Coronary artery (tissue), 2 donors: ENCODE measurements at regions not wholly inside any gene's neighbourhood (a gene's known extent, or its start where the extent isn't known, plus 50 kb on each side); places are given as distances from the start of the nearest gene placed in this dataset.

ENCODE experiments used
- DNase-seq: peaks from one replicate; pipeline ENCODE4 v3.0.0-alpha.2; 2017; ENCODE audit warnings: low spot score
- H3K27ac ChIP-seq, 2 donors: fragments of 200-600 bp; sonication (generic); one replicate each; pipeline ENCODE4 v1.5.1; 2016 to 2019
- H3K4me3 ChIP-seq: fragments of 200-600 bp; sonication (generic); 2 replicates; pipeline ENCODE4 v1.5.1; 2016; ENCODE audit warnings: mild to moderate bottlenecking, moderate library complexity
- TF ChIP-seq, protein P1 (sequence below): fragments of 200-600 bp; sonication (generic); IDR thresholded peaks from one replicate; pipeline ENCODE4 v1.5.1; 2019; ENCODE audit warnings: antibody characterized with exemption

DNA sequence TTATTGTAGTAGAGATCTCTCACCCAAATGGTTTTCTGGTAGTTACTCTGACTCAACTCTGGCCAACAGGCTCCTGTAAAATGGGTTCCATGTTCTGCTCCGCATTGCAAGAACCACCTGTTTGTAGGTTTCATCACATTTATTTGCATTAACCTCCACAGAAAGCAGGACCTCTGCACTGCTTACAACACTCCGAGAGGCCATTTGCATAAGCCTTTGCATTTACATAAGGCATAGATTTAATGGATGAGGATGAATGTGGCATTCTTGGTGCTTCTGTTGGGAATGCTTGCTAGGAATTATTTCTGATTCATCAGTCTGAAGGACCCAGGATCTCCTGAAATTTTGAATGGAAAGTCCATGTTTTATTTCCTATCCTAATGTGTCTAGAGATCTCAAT lies 320.1 kb downstream of the ZNF621 start:
- no peak overlapping the region for H3K27ac ChIP-seq
- TF ChIP-seq, protein P1, sequence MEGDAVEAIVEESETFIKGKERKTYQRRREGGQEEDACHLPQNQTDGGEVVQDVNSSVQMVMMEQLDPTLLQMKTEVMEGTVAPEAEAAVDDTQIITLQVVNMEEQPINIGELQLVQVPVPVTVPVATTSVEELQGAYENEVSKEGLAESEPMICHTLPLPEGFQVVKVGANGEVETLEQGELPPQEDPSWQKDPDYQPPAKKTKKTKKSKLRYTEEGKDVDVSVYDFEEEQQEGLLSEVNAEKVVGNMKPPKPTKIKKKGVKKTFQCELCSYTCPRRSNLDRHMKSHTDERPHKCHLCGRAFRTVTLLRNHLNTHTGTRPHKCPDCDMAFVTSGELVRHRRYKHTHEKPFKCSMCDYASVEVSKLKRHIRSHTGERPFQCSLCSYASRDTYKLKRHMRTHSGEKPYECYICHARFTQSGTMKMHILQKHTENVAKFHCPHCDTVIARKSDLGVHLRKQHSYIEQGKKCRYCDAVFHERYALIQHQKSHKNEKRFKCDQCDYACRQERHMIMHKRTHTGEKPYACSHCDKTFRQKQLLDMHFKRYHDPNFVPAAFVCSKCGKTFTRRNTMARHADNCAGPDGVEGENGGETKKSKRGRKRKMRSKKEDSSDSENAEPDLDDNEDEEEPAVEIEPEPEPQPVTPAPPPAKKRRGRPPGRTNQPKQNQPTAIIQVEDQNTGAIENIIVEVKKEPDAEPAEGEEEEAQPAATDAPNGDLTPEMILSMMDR, result no peak
- no peak for DNase-seq
- no peak overlapping the region for H3K4me3 ChIP-seq

DNA sequence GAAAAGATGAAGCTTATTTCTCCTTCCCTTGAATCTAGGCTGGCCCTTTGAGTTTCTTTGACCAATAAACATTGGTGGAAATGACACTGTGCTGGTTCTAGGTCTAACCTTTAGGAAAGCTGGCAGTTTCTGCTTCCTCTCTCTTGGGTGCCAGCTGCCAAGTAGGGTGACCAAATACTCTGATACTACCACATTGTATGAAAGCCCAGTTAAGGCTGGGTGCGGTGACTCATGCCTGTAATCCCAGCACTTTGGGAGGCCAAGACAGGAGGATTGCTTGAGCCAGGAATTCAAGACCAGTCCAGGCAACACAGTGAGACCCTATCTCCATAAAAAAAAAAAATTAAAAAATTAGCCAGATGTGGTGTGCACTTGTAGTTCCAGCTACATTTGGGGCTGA lies 320.7 kb downstream of the ZNF621 start:
- TF ChIP-seq, protein P1, result no peak
- Histone ChIP-seq H3K27ac (no peak overlapping the region), H3K4me3 (no peak overlapping the region)
- no peak for DNase-seq

DNA sequence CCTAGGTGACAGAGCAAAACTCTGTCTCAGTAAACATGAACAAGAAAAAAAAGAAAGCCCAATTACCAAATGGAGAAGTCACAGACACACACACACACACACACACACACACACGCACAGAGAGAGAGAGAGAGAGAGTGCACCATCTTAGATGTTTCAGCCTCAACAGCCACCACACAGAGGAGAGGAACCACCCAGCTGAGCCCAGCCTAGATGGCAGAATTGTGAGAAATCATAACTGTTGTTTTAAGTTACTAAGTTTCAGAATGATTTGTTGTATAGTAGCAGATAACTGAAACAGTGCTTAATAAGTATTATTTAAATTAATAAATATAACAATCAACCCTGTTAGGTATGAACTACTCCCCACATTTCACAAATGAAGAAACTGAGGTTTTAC lies 321.2 kb downstream of the ZNF621 start:
- no peak for DNase-seq

DNA sequence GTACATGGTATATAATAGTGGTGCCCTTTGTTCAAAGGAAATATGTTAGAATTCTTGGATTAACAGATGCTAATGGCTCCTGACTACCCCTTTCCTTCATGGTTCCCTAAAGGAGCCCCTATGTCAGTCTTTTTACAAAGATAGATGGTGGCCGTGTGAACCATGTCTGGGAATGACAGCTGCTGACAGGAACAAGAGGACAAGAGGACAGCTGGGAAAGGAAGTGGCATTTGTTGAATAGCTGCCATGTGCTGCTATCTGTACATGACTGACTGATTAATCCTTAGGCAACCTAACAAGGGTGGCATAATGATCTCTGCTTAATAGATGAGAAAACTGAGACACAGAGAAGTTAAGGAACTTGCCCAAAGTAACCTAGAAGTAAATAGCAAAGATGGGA lies 321.7 kb downstream of the ZNF621 start:
- DNase-seq, result no peak
- TF ChIP-seq, protein P1, result no peak
- no peak overlapping the region for H3K27ac ChIP-seq
- no peak overlapping the region for H3K4me3 ChIP-seq

More for the DNA sequence above, 321.2 kb downstream of the ZNF621 start:
- no peak overlapping the region for H3K4me3 ChIP-seq
- TF ChIP-seq, protein P1, result no peak
- H3K27ac ChIP-seq, result no peak overlapping the region

DNA sequence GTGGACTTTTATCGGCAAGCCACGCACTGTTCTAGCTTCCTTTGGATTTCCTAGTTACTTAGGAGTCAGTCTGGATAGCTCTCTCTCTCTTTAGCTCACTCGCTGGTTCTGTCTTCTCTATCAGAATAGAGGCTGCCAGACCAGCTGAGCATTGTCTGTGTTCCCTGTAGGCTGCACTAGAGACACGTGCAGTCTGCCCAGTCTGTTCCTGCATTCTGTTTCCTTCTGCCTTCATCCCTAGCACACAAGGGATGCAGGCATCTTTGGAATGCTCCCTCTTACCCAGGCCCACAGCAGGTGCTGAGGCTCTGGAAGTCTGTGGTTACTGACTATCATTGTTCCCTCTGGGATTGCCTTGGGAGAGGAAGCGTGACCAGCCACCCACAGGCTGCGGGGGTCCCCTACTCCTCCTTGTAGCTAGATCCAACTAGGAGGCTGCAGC lies 322.8 kb downstream of the ZNF621 start:
- no peak for DNase-seq
- Histone ChIP-seq H3K27ac (no peak overlapping the region), H3K4me3 (no peak overlapping the region)
- TF ChIP-seq, protein P1, result no peak

DNA sequence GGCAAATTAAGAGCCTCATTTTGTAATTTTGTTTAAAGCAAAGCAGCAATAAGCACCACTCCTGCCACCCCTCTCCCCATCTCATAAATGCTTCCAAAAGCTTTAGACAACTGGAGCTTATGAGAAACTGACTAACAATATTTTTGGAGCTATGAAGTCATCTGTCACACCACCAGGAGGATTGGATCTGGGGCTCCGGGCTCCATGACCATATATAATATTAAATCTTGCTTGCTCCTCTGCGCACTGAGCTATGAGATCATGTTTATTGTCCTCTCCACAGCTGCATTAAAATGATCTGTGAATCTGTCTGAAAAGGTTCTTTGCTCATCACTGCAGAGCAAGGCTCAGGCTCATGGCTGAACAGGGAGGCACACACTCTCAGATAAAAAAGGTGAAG lies 323.7 kb downstream of the ZNF621 start:
- no peak for DNase-seq
- TF ChIP-seq, protein P1, result no peak
- no peak overlapping the region for H3K27ac ChIP-seq
- H3K4me3 ChIP-seq, result no peak overlapping the region

DNA sequence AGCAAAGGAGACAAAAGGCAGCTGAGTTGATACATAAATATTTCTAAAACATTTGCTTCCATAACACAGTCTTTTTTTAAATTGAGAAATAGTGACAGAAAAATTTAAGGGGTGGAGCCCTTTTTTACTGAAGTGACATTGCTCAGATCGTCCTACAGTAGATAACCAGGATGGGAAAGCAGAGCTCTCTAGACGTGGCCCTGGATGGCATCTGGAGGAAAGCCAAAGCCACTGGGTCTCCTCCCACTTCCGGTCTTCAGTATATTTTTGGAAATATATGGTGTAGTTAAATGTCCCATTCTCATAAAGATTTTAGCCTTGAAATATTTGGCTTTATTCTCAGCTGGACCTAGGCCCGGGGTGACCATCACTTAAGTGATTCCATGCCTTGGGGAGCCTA lies 326.1 kb downstream of the ZNF621 start:
- Histone ChIP-seq H3K27ac (no peak overlapping the region), H3K4me3 (no peak overlapping the region)
- TF ChIP-seq, protein P1, result no peak
- no peak for DNase-seq
